ENCODE measurements at regions not wholly inside any gene's neighbourhood (a gene's known extent, or its start where the extent isn't known, plus 50 kb on each side); places are given as distances from the start of the nearest gene placed in this dataset.

DNA sequence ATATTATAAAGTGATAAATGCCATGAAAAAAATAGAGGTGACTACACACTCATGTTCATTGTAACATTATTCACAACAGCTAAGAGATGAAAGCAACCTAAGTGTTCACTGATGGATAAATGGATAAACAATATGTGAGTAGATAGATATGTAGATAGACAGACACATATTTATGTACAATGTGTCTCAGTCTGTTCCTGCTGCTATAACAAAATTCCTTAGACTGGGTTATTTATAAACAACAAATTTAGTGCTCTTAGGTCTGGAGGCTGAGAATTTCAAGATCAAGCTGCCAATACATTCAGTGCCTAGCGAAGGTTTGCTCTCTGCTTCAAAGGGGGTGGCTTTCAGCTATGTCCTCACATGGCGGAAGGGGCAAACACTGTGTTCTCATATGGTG is 312.5 kb downstream of the ZNF621 start:
- TF ChIP-seq POLR2A (IDR thresholded peaks at IDR 0.05), result no peak
- TF ChIP-seq, protein P1, sequence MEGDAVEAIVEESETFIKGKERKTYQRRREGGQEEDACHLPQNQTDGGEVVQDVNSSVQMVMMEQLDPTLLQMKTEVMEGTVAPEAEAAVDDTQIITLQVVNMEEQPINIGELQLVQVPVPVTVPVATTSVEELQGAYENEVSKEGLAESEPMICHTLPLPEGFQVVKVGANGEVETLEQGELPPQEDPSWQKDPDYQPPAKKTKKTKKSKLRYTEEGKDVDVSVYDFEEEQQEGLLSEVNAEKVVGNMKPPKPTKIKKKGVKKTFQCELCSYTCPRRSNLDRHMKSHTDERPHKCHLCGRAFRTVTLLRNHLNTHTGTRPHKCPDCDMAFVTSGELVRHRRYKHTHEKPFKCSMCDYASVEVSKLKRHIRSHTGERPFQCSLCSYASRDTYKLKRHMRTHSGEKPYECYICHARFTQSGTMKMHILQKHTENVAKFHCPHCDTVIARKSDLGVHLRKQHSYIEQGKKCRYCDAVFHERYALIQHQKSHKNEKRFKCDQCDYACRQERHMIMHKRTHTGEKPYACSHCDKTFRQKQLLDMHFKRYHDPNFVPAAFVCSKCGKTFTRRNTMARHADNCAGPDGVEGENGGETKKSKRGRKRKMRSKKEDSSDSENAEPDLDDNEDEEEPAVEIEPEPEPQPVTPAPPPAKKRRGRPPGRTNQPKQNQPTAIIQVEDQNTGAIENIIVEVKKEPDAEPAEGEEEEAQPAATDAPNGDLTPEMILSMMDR (IDR thresholded peaks at IDR 0.05), result no peak

Measured in esophagus squamous epithelium (tissue), 4 donors.